SK-N-SH treated with all-trans-retinoic acid at 6 μM for 48 hours (cell line): ENCODE measurements at regions not wholly inside any gene's neighbourhood (a gene's known extent, or its start where the extent isn't known, plus 50 kb on each side); places are given as distances from the start of the nearest gene placed in this dataset.

Experiments used
- ESRRG ChIP-seq: fragments of 250-450 bp; sonication (Bioruptor Pico); IDR thresholded peaks from 2 replicates; pipeline ENCODE4 v1.6.1; 2021; ENCODE audit warnings: mild to moderate bottlenecking
- OSR1 ChIP-seq: fragments of 250-450 bp; sonication (Bioruptor Pico); IDR thresholded peaks from 2 replicates; pipeline ENCODE4 v1.8.0; 2022; ENCODE audit warnings: moderate library complexity, mild to moderate bottlenecking, inconsistent platforms
- RARB ChIP-seq: fragments of 250-450 bp; sonication (Bioruptor Pico); IDR thresholded peaks from 2 replicates; pipeline ENCODE4 v1.8.0; 2021; ENCODE audit warnings: mild to moderate bottlenecking, moderate library complexity
- TCF4 ChIP-seq: fragments of 250-450 bp; sonication (Bioruptor Pico); IDR thresholded peaks from 2 replicates; pipeline ENCODE4 v1.8.0; 2021; ENCODE audit warnings: mild to moderate bottlenecking, moderate library complexity, borderline replicate concordance
- ZFP3 ChIP-seq: fragments of 250-450 bp; sonication (Bioruptor Pico); IDR thresholded peaks from 2 replicates; pipeline ENCODE4 v1.5.0; 2020; ENCODE audit warnings: mild to moderate bottlenecking, moderate library complexity
- ZNF8 ChIP-seq: fragments of 450-650 bp; formaldehyde crosslinking; IDR thresholded peaks from 2 replicates; pipeline ENCODE4 v1.5.0; 2020; ENCODE audit warnings: mild to moderate bottlenecking, moderate library complexity

DNA sequence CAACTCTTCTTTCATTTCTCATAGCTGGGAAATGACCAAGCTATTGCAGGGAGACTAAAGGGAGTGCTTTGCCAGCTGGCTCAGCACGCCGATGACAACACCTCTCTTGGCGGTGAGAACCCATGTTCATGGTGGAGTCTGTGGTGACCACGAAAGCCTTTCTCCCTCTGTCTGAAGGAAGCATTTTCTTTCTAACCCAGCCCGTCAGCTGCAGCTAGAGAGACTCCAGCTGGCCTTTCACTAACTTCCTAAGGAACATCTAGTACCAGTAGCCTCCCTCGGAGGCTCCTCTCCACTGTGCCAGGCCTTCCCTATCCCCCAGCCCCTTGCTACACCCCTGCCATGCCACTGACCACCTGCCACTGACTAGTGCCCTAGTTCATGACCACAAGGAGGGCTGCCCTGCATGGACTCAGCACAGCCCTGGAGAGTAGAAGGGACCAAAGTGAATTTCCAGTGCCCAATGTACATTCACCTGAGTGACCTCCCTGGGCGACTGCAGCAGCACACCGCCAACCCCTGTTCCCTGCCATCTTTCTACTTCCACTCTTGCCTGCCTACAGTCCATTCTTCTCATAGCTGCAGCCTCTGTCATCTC lies 81.3 kb downstream of the CBLN1 start:
- TF ChIP-seq OSR1 (CRISPR knock-in tag) (no peak), ESRRG (CRISPR knock-in tag) (no peak), ZFP3 (CRISPR knock-in tag) (no peak), TCF4 (no peak), RARB (CRISPR knock-in tag) (no peak), ZNF8 (CRISPR knock-in tag) (no peak)
